HG03103 (cell line): ENCODE measurements at regions not wholly inside any gene's neighbourhood (a gene's known extent, or its start where the extent isn't known, plus 50 kb on each side); places are given as distances from the start of the nearest gene placed in this dataset.

Source experiments
- ATAC-seq: cut with Tn5 transposase; IDR thresholded peaks from one replicate; pipeline ENCODE4 v1.9.1; 2021; ENCODE audit warnings: low read depth; ENCODE audit not compliant: unreplicated experiment

DNA sequence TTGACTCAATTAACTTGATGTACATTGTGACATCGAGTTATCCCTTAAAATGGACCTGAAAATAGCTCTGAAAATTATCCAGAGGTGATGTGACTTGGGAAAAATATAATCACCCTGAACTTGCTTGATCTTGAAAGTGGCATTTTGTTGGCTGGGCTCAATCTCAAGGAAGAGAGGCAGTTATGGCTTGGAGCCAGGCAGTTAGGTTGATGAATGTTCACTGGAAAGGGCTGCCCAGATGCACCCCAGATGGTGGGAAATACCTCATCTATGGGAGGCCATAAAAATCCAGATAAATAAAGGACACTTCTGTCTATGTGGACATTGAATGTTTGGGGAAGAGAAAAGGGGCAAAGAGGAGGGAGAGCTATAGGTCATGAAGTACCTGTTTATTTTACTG is 55.7 kb upstream of the OR5AN1 start:
- no peak for ATAC-seq

DNA sequence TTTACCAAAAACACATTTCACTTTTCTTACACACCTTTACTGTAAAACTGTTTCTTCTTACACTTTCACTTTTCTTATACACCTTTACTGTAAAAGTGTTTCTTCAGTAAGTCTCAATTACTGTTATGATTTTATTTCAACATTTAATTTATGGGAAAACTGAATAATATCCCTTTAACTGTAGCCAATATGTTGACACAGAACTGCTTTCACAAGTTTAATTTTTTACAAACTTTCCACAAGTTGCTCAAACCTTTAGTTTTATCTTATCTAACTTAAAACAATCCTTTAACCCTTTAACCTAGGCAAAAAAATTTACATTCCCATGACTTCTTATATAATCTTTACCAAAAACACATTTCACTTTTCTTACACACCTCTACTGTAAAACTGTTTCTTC is 63.3 kb upstream of the OR5AN1 start:
- ATAC-seq = no peak

- no peak for ATAC-seq
Measured at GRCh38 chr11:59292611-59293010, 66.1 kb upstream of the OR5AN1 start.

GRCh38 chr11:59291228-59291627 is 67.5 kb upstream of the OR5AN1 start:
- ATAC-seq = no peak

- no peak for ATAC-seq
Measured at GRCh38 chr11:59289356-59290181, 69.1 kb upstream of the OR5AN1 start.

DNA sequence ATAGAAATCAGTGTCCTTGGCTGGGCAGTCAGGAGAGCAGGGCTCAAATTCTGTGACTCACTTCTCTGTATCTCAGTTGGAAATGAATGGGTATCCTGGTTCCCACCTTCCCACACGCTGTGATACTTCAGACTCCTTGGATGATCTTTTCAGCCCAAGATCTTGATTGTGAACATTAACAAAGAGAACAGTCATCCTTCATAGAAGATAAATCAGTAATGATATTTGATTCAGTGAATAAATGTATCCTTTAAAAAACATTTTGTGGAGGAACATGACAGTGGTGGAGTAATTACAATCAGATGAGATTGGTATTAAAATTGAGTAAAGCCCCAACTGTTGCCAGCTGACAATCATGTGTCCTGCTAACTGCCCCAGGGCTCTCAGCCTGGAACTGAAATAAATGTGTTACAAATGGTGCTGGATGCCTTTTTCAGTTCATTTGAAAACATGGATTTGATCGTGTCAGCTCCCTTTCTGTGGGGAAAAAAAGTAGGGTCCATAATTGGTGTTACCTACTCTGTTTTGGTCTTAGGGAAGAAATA is 72.9 kb upstream of the OR5AN1 start:
- no peak for ATAC-seq

DNA sequence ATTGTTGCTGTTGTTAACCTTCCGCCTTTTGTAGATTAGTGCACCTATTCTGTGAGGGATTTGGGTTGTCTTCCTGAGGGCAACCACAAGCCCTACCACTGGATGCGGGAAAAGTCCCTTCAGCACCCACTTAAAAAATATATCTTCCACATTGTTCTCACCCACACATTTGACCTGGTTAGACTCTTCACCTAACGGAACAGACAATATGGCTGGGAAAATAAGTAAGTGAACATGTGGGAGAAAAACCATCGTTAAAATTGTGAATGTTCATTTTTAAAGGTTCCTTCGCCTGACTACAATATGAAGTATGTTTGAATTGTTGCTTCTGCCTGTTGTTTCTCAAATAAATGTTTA is 72.0 kb upstream of the MPEG1 start:
- ATAC-seq = no peak

DNA sequence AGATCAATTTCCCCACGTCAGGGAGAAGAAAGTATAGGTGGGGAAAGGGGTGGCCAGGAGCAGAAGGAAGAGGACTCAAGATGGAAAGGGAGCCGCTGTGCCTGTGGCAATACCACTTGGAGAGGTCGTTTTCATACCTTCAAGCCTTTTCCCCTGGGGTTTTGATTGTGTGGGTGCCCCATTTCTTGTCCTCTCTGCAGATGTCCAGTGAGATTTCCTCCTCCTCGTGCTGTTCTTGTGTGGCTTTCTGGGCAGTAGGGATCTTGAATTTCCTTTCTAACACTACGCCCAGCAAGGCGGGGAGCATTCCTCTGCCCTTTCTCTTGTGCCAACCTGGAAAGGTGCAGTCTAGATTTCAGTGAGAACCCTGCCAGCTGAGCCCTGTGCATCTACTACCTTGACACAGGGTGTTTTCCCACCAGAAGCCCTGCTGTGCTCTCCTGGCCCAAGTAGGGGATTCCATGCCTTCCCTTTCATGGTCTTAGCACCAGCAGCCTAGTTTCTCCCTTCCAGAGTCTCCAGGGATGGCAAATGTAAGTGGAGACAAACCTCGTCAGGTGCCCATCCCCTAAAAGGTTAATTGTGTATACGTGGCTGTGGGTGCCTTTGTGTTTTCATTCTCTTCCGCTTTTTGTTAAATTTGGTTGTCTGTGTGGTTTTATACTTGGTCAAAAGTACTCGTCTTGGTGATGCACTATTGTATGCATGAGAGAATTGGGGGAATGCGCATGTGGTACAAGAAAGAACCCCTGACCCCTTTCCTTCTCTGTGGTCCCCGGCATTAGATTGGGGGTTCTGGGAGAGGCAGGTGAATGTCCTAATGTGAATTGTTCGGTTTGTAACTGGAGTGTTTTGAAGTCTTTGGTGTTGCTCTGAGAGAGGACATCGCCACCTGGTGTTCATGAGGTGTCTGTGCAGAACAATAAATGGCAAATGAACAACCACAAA is 71.4 kb upstream of the MPEG1 start:
- ATAC-seq = peak; percentile 52

DNA sequence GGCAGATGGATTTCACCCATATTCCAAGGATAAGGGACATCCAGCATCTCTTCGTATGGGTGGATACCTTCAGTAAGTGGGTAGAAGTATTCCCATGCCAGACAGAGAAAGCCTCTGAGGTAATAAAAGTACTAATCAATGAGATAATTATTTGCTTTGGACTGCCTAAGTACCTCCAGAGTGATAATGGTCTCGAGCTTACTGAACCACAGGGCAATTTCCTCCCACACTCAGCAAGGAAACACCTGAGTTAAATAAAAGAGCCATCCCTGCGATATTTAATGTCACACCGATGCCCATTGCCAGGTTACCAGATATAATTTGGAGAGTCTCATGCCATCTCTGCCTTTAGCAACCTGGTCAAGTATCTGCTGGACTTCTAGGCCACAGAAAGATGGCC is 70.6 kb upstream of the MPEG1 start:
- ATAC-seq = no peak

- no peak for ATAC-seq
Measured at GRCh38 chr11:59281177-59281576, 68.5 kb upstream of the MPEG1 start.

- ATAC-seq = peak; percentile 95
Measured at GRCh38 chr11:59273373-59273841, 60.7 kb upstream of the MPEG1 start.

DNA sequence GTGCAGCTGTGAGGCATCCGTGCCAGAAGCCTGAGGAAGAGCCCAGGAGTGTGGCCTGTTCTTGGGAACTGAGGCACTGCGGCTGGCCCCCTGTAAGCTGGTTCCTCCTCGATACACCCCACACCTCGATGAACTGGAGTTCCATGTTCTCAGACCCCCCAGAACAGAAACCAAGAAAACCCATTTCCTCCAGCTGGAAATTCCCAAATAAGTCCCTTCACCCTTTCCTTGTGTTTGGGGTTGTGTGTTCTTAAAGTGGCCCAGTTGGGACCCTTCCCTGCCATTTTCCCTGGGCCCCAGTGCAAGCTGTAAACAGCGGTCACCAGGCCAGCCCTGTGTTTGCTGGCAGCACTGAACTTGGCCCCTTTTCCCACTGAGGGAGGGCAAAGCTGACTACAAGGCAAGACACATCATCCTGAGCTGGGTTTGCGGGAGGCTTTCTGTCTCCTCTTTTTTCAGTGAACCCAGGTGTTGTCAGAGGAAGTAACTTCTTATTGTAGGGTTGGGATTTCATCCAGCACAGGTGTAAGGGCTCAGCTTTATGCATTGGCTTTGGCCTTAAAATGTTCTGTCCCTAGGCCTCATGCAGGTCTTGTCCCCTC is 60.1 kb upstream of the MPEG1 start:
- ATAC-seq = no peak

DNA sequence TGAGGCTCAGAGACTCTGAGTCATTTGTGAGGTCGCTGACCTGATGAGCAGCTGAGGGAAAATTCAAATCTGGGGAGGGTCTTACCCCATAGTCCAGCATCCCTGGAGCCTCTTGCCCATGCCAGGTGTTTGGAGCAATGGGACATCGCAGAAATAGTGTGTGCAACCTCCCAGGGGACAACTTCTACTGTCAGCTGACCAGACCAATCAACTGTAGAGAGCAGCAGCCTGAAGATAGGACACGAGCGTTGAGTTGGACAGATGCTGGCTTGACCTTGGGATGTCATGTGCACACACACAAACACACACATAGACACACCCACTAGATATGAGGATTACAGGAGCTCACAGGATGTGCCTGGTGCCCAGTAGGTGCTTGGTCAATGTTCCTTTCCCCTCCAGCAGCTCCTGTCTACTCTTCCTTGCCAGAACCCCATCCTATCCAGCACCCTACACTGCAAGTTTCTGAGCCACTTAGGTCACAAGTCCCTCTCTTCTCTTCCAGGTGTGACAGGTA is 59.1 kb upstream of the MPEG1 start:
- ATAC-seq = no peak

DNA sequence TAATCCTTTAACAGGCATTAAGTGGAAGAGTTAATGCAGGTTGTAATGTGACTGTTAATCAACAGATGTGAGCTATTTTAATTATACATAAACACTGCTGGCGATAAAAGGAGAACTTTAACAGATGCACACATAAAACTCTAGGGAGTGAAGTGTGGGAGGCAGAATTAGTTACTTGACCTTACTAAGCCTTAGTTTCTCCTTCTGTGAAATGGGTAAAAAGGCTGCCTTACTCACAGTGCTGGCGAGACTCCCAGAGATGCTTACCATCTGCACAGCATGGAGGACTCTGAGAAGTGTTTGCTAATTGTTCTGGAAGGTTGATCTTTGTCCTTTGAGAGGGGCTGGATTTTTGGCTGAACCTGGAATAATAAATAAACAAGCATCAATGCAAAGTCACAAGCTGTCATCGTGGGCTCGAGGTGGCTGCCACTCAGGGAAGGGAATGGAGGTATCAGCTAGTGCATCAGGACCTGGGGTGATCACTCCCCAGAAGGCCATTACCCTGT is 58.6 kb upstream of the MPEG1 start:
- no peak for ATAC-seq

GRCh38 chr11:59267736-59268475 is 55.2 kb upstream of the MPEG1 start:
- no peak for ATAC-seq

DNA sequence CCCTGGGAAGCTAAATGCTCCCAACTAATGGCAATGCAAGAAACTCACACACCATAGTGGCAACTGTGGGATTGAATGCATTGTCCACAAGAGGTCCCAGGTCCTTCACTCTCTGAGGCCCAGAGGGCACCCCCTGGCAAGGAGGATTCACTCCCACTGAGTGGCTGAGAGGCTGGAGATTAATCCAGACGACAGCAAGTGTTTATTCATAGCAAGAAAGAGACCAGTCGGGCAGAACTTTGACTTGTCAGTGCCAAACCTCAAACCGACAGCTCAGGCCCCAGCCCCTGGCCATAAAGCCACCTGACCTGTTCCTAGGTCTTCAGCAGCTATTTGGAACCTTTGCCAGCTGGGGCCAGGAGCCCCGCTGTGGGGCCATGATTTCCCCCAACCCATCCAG is 54.5 kb upstream of the MPEG1 start:
- no peak for ATAC-seq

DNA sequence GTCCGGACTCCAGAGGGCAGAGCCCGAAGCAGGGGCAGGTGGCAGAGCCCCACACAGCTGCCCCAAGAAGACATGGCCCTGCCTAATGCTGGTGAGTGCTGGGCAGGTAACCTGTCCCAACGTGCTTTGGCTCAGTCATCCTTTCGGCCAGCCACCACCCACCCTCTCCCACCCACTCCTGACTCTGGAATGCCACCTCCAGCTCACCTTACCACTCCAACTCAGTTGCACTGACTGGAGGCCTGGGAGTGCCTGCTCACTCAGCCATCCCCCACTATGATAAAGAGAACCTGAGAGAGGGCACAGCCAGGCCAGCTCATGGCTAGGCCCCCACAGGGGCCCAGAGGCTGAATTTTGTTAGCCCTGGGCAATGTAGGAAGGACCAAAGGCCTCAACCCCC is 53.8 kb upstream of the MPEG1 start:
- ATAC-seq = no peak

GRCh38 chr11:59265735-59266134 is 53.0 kb upstream of the MPEG1 start:
- no peak for ATAC-seq

DNA sequence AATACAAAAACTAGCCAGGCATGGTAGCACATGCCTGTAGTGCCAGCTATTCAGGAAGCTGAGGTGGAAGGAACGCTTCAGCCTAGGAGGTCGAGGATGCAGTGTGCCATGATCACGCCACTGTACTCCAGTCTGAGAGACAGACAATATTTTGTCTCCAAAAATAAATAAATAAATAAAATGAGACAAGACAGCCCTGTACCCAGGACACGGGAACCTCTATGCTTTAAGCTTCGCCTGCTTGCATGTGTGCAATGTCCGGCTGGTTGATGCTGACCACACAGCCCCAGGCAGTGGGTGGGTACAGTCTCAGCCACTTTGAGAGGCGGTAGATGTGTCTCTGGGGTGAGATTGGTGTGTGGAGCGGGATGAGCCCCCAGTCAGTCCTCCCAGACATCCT is 52.0 kb upstream of the MPEG1 start:
- no peak for ATAC-seq
